Limb (tissue), 2 donors: ENCODE measurements at regions not wholly inside any gene's neighbourhood (a gene's known extent, or its start where the extent isn't known, plus 50 kb on each side); places are given as distances from the start of the nearest gene placed in this dataset.

Source experiments
- DNase-seq, 2 donors: peaks; one replicate each; pipeline ENCODE4 v3.0.0-alpha.2; 2016; ENCODE audit errors: extremely low spot score in 2 of 2

DNA sequence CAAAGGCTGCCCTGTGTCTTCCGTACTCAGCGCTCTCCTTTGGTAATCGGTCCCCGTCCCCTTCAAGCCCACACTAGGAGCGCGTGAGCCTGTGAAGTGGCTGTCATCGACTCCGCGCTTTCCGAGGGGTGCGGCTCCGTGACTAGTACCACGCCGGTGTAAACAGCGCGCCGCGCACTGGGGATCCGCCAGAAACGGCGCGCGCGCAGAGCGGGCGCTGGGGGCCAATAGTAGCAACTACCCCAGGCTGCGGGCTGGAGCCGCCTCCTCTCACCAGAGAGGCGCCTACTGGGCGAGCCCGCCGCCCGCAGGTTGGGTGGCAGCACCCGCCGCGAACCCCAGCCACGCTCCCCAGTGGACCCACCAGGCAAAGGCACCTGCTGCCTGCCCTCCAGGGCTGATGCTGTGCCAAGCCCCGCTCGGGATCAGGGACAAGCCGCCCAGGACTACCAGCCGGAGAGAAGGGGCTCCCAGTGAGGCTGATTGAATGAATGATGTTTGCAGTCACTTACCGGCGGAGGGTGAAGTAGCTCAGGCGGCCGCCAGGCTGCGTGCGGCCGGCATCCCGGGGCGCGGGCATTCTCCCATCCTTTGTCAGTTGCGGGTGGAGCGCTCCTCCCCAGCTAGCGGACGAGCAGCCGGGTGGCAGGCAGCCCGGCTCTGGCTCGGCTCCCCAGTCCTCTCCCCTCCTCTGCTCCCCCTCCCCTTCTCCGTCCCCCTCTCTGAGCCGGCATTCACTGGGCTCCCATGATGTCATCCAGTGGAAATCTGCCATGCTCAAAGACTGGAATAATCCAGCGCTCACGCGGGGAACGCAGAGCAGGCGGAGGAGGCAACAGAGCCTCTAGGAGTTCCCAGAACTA, 370.3 kb upstream of the SMIM31 start:
- DNase-seq: peak; percentile 80 to 89

DNA sequence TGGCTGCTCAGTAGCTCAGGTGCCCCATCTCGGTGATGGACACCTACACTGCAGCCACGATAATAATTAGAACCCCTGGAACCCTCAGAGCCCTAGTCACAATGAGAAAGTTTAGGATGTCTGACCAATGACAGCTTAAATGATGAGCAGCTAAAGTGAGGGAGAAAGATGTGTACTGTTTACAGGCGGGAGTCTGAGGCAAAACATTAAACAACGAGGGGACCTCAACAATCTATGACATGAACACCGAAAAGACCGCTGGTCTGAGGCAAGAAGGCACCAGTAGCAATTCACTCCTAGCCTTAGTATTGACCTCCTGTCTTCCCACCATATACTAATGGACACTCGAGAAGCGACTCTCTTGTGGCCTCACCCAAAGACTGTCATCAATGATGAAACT, 369.5 kb upstream of the SMIM31 start:
- no peak for DNase-seq

DNA sequence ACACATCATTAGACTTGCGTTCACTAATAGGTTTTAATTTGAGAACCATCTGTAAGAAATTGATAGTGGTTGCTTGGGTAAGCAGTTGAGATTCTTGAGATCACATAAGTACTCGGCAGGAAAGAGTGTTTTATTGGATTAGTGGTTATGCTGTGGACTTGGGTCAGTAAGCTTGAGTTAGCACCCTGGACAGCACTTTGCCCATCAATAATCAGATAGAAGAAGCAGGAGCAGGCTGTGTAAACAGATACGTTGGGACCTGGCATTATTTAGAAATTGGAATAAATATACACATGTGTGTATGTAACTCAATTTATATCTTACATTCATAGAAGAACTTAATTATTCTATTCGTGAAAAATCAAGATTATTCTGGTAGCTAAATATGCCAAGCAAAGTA, 357.5 kb upstream of the SMIM31 start:
- DNase-seq: no peak

DNA sequence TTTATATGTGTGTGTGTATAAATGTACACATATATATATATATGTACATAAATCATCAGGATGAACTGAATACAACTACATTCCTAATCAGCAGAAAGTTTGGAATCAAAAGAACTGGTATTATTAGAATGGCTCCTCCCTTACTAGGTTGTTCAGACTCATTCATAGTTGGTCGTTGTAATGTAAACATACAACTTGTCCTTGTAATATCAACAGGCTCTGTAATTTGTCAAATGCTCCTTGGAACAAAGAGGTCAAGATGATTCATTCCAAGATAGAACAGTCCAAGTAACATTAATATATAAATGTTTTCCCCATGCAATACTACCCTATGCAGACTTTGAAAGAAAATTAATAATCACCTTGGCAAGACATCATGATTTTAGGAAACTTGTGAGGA, 351.4 kb upstream of the SMIM31 start:
- DNase-seq: no peak

DNA sequence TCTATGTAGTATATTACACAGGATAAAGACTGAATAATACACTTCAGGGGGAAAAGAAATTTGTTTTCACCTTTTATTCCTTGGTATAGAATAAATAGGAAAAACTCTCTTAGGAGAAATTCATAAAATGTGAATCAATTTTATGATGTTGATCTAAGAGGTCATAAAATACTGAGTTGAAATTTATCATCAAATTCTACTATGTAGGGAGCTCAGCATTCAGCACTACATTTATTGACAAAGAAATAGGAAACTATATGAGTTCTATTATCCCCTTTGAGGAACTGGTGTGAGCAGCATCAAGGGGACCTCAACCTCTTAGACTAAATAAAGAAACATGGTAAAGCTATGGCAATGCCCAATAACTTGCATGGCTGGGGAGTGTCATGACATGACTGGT, 348.2 kb upstream of the SMIM31 start:
- no peak for DNase-seq

DNA sequence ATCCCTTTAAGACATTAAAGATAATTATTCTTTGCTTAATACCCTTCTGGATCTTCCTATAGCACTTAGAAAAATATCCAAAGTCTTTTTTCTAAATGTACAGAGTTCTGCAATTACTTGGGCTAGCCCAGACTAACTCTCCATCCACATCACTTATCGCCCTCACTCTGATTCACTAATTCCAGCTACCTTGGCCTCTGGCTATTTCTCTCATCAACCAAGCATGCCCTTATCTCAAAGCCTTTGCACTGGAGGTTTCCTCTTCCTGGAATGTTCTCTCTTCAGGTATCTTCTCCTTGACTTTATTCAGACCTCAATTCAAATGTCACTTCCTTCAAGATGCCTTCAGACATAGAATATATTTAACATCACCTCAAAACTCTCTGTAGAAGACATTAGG, 345.1 kb upstream of the SMIM31 start:
- DNase-seq: no peak

DNA sequence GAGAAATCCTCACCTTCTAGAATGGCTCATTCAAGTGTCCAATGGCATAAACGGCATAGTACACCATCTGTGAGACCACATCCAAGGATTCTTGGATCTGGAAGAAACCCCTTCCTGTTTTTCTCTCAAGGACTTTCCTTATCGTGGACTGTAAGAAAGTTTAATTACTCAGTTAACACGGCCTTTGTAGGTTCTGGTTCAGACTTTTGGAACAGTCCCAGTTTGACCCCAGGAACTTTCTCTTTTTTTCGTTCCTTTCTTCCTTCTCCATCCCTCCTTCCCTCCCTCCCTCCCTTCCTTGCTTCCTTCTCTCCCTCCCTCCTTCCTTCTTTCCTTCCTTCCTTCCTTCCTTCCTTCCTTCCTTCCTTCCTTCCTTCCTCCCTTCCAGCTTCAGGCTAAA, 343.5 kb upstream of the SMIM31 start:
- no peak for DNase-seq

DNA sequence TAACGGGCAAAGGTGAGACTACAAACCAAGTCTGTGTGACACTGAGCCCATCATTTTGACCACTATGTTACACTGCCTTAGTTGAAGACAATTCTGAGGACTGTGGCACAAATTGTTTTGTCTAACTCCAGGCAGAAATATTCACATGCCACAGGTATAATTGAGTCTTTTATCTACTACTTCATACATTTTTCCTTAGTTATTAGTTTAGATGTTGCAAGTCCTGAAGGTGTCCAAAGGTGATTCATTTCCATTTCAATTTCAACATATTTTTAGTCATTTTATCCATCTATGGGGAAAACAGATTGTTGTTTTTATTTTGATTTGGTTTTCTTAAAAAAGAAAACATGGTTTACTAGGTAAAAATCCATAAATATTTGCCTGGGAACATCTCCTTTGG, 341.7 kb upstream of the SMIM31 start:
- DNase-seq: no peak

DNA sequence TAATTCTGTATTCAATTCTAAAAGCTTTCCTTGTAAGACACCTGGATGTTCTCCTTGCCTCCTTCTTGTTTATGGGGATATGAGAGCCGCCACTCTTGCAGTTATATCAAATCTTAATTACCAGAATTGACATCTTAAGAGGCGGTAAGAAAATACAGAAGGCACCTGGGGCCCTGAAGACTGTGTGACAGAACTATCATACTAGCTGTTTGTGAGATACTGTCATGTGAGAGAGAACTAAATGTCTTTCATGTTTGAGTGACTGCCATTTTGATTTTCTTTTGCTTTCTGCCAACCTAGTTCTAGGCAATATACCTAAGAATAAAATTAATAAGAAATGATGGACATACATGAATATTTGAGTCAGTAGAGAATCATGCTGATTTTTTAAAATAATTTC, 340.2 kb upstream of the SMIM31 start:
- no peak for DNase-seq

DNA sequence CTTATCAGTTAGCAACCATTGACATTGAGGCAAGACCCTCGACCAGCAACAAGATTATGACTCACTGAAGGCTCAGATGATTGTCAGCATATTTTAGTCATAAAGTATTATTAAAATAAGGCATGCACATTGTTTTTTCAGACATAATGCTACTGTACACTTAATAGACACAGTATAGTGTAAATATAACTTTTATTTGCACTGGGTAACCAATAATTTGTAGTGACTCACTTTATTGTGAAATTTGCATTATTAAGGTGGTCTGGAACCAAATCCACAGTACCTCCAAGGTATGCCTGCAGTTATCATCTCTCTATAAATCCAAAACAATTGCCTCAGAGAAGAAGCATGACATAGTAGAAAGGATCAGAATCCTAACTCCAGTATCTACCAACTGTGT, 330.1 kb upstream of the SMIM31 start:
- no peak for DNase-seq

DNA sequence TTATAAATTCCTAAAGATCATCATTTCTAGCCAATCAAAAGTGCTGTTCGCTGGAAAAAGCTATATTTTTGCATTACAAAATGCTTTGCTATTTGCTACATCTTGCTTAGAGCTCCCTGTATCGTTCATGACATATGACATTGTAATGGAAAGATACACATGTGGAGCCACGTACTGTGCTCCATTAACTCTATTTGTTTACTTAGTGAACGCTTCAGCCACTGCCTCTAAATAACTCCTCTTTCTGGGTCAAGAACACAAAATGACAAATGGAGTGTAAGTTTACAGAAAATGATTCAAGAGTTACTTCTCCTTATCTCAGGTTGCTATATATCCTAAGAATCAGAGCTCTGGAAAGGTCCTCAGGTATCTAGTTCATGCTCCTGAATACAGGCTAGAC, 329.1 kb upstream of the SMIM31 start:
- no peak for DNase-seq

DNA sequence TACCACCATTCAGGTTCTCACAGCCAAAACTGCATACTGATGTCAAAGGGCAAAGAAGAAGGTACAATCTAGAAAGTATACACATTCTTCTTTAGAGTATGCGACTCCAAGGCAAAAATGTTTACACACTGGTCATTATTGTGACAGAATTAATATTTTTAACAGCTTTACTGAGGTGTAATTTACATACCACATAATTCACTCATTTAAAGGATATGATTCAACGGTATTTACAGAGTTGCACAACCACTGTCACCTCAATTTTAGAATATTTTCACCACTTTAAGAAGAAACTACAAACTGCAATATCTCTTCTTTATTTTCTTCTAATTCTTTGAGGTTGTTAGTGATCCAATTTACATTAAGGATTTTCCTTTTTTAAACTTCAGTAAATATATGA, 325.4 kb upstream of the SMIM31 start:
- DNase-seq: no peak

DNA sequence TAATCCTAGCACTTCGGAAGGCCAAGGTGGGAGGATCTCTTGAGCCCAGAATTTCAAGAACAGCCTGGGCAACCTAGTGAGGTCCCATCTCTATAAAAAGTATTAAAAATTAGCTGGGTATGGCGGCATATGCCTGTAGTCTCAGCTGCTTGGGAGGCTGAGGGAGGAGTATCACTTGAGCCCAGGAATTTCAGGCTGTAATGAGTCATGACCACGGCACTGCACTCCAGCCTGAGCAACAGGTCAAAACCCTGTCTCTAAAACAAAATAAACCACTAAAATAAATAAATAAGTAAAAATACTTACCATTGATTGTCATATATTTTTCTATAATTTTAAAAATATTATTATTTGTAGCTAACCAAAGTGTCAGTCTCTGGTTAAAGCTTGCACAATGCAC, 315.6 kb upstream of the SMIM31 start:
- no peak for DNase-seq

DNA sequence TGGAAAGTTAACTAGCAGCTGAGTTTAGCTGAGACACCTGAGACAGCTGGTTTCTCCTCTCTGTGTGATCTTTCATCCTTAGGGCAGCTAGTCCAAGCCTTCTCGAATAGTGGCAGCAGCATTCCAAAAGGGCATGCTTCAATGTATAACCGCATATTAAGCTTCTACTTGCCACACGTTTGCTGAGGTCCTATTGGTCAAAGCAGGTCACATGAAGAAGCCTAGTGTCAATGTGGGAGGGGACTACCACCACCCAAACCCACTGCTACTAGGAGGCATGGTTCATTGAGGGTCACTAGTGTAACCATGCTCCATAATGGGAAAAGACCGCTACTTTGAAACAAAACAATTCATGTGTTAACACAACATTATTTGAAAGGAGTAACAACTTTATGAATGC, 314.9 kb upstream of the SMIM31 start:
- no peak for DNase-seq

DNA sequence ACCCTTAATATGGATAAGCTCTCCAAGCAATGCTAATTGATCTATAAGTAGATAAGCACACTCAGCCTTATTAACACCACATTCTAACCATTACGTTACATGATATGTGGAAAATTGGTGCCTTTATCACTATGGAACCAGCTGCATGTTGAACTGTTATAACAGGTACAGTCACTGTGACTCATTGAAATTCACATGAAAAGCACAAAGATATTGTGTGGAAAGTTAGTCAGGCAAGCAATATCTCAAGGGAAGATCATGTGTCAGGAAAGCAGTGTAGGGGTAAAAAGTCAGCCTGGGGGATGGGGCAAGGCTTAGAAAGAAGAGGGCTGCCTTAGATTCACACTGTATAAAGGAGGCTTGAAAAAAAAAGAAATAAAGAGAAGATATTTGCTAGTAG, 313.7 kb upstream of the SMIM31 start:
- no peak for DNase-seq

DNA sequence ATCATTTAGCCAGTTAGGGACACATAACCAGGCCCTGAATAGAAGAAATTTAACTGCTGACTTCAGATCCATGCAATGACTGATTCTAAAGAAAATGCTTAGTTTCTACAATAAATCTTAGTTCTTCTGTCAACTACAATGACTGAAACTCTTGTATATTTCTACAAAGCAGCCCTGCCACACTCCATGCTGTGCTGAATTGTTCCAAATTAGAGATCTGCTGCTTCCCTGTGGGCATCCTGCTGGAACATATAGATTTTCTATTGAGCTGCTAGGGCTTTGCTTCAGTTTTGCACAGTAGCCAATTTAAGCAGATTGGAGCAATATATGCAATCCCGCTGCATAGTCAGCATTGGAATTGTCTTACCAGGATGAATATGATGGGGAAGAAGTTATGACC, 312.8 kb upstream of the SMIM31 start:
- no peak for DNase-seq

DNA sequence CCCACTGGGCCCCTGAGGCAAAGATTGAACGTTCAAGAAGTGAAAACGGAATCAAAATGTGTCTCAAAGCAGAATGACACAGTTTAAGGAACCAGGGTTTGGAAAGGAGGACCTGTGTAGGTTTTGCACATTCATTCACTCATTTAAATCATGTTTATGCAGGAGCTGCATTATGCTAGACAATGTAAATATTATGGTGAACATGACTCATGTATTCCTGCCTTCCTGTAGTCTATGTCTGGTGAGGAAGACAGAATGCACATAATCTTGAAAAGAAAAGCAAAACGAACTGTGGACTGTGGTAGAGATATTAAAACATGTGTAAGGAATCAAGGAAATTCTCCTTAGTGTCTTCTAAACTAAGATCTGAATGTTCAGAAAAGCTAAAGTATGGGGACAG, 311.8 kb upstream of the SMIM31 start:
- no peak for DNase-seq

DNA sequence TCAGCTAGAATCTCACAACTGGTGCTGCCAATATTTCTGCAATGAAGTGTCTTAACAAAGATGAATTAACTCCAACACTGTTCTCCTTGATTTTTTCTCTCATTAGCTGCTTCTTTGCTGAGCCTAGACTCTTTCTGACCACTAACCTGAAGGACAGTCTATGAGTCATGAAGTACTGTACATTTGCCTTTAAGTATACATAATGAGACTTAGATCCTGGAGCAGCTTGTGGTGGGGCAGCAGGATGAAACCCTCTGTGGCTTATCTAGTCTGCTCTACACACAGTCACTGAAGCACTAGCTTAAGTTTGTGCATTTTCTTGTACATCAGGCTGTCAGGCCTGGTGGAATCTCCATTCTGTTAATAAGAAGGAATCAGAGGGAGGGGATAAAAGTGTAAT, 307.4 kb upstream of the SMIM31 start:
- DNase-seq: no peak

DNA sequence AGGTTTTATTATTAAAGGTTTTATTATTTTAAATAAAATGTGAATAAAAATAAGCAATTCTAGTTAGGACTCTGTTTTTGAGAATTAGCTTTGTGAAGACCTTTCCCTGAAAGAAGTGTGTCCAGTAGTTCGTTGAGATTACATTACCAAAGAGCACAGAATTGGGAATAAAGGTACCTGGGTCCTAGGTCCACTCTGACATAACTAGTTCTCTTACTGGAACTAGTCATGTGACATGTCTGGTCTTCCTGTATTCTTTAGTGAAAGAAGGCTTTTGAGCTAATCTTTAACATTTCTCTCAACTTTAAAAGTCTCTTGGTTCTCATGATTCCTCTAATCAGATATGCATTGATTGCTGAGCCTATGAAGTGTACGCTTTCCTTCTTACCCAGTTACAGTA, 292.0 kb upstream of the SMIM31 start:
- no peak for DNase-seq

DNA sequence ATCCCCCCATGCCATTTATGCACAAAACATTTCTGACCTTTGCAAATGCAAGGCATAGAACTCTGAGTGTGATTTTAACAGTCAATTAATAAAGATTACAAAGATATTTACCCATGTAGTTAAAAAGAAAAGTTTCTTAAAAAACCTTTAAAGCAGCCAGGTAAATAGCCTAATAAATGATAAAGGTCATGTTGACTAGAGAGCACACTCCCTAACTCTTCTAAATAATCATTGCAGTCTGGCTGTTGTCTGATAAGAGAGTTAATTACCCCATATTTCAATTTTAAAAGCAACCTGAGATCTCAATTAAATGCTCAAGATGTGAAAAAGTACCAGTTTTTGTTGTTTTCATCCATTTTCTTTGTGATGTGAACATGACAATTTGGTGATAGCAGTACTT, 291.5 kb upstream of the SMIM31 start:
- no peak for DNase-seq

DNA sequence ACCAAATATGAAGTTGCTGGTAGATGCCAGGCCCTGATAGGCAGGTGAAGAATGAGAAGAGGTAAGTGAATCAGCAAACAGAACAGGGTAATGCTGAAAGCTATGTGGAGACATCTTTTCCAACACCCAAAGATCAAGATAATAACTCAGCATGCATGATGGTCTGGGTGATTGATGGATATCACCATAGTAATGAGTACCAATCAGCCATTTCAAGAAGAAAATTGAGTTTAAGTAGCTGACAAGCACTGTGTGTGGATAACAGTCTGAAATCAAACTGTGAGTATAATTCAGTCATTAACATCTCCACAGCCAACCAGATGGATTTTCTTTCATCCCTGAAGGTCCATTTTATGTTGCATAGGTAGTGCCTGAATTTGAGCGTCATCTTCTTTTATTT, 289.6 kb upstream of the SMIM31 start:
- DNase-seq: no peak

DNA sequence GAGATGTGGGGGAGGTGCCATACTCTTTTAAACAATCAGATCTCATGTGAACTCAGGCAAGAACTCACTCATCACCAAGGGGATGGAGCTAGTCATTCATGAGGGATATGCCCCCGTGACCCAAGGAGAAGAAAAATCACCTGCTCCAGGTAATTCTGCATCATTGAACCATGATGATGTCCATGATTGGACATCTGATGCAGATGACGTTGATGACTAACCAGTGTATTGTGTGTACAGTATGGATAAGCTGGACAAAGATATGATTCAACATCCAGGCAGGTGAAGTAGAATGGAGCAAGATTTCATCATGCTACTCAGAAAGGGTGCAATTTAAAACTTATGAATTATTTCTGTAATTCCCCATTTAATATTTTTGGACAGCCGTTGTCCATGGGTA, 286.4 kb upstream of the SMIM31 start:
- DNase-seq: no peak

DNA sequence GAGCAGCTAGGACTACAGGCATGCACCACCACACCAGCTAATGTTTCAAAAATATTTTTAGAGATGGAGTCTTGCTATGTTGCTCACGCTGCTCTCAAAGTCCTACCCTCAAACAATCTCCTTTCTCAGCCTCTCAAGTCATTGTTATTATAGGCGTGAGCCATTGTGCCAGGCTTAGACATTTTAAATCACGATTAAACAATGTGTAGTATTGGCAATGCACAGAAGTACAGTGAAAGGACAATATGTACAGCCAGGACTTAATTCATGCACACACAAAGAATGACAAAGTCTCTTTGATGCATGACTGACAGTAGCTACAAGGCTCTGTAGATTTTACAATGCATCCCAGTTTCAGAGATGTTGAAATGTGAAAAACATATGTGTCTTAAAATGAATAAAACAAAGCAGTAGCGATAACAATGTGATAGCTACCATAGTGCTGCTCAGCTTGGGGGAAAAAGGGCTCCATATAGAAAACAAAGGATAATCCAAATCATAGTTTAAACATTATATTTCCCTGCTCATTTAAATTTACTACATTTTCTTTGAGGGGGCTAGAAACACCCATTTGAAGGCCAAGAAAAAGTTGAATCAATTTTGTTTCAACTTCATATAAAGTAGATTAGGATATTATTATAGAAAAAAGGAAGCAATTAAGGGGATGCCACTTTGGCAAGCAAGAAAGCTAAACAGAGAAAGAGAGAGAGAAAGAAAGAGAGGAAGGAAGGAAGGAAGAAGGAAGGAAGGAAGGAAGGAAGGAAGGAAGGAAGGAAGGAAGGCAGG, 272.4 kb upstream of the SMIM31 start:
- no peak for DNase-seq
